ENCODE measurements at regions not wholly inside any gene's neighbourhood (a gene's known extent, or its start where the extent isn't known, plus 50 kb on each side); places are given as distances from the start of the nearest gene placed in this dataset.
A peak's percentile ranks its signal among the peaks of the same experiment; 100 is the strongest.
"Not testable (repeated sequence)": the region's sequence is repeated elsewhere in the genome, so short reads cannot be mapped to it uniquely, and the experiment has no call there.

GRCh38 chr11:50333861-50334260, 301.2 kb downstream of the OR4C45 start:
- 66 to 76% (median 74%) methylated on average over 4 of the region's 4 CpGs for WGBS, 3 donors
- Histone ChIP-seq H3K27me3 (ENCODE audit: insufficient read depth in 3 of 3, low read length in 2 of 3) (no peaks in the 10 kb centered on the region), H3K4me3 (no peak overlapping the region), H3K36me3 (ENCODE audit: insufficient read depth in 1 of 2, low read depth in 1 of 2) (no peaks in the 10 kb centered on the region), H3K9me3 (no peaks in the 10 kb centered on the region), H3K4me1 (no peaks in the 10 kb centered on the region), H3K27ac (no peak overlapping the region)
- DNase-seq (no peak), ATAC-seq (no peak)
- no peak for TF ChIP-seq CTCF (IDR thresholded peaks at IDR 0.05)
- intact Hi-C loops (cut with DNase I) = no loop called here

GRCh38 chr11:50337432-50337831, 304.8 kb downstream of the OR4C45 start:
- WGBS, 3 donors = 9 to 22% methylated on average over 1 of the region's 1 CpG; no CpG with 5 or more reads in 1 of the 3 donors
- DNase-seq; H3K27ac ChIP-seq; H3K9me3 ChIP-seq; H3K27me3 ChIP-seq (ENCODE audit: insufficient read depth in 3 of 3, low read length in 2 of 3); H3K36me3 ChIP-seq (ENCODE audit: insufficient read depth in 1 of 2, low read depth in 1 of 2); H3K4me3 ChIP-seq; intact Hi-C loops (cut with DNase I); H3K4me1 ChIP-seq: not testable (repeated sequence)
- ATAC-seq = peak in 1 of 4 donors; percentile 55

GRCh38 chr11:50348018-50348417, 315.3 kb downstream of the OR4C45 start:
- H3K27ac ChIP-seq; DNase-seq; H3K4me1 ChIP-seq; ATAC-seq; intact Hi-C loops (cut with DNase I); H3K4me3 ChIP-seq; H3K27me3 ChIP-seq (ENCODE audit: insufficient read depth in 3 of 3, low read length in 2 of 3); H3K36me3 ChIP-seq (ENCODE audit: insufficient read depth in 1 of 2, low read depth in 1 of 2); H3K9me3 ChIP-seq: not testable (repeated sequence)
- no CpG with 5 or more reads among the region's 3 CpGs for WGBS, 3 donors

- intact Hi-C loops (cut with DNase I) = no loop called here
- ATAC-seq (no peak), DNase-seq (no peak)
- H3K4me3 ChIP-seq = no peak overlapping the region
- no peaks in the 10 kb centered on the region for H3K27me3 ChIP-seq (ENCODE audit: insufficient read depth in 3 of 3, low read length in 2 of 3)
- peaks cover 44% of the 10 kb centered on the region for H3K9me3 ChIP-seq
- no peak for TF ChIP-seq CTCF (IDR thresholded peaks at IDR 0.05)
- no peaks in the 10 kb centered on the region for H3K4me1 ChIP-seq
- 70 to 83% (median 72%) methylated on average over 1 of the region's 1 CpG for WGBS, 3 donors
- no peaks in the 10 kb centered on the region for H3K36me3 ChIP-seq (ENCODE audit: insufficient read depth in 1 of 2, low read depth in 1 of 2)
- H3K27ac ChIP-seq = no peak overlapping the region
Measured at GRCh38 chr11:50379484-50379883, 346.8 kb downstream of the OR4C45 start.

- Histone ChIP-seq H3K9me3 (peaks cover 34% of the 10 kb centered on the region), H3K36me3 (ENCODE audit: insufficient read depth in 1 of 2, low read depth in 1 of 2) (no peaks in the 10 kb centered on the region), H3K4me1 (no peaks in the 10 kb centered on the region), H3K27ac (no peak overlapping the region), H3K4me3 (no peak overlapping the region), H3K27me3 (ENCODE audit: insufficient read depth in 3 of 3, low read length in 2 of 3) (no peaks in the 10 kb centered on the region)
- DNase-seq = no peak
- TF ChIP-seq CTCF (IDR thresholded peaks at IDR 0.05) = no peak
- ATAC-seq = no peak
- 71 to 86% (median 86%) methylated on average over 2 of the region's 2 CpGs for WGBS, 3 donors
- intact Hi-C loops (cut with DNase I) = no loop called here
Measured at GRCh38 chr11:50394017-50394416, 361.3 kb downstream of the OR4C45 start.

GRCh38 chr11:50412832-50413231, 380.2 kb downstream of the OR4C45 start:
- Histone ChIP-seq H3K36me3 (ENCODE audit: insufficient read depth in 1 of 2, low read depth in 1 of 2) (no peaks in the 10 kb centered on the region), H3K27me3 (ENCODE audit: insufficient read depth in 3 of 3, low read length in 2 of 3) (no peaks in the 10 kb centered on the region), H3K9me3 (peaks cover 4% of the 10 kb centered on the region), H3K4me3 (no peak overlapping the region), H3K4me1 (no peaks in the 10 kb centered on the region), H3K27ac (no peak overlapping the region)
- ATAC-seq = no peak
- intact Hi-C loops (cut with DNase I) = no loop called here
- WGBS, 3 donors = 70 to 77% (median 77%) methylated on average over 6 of the region's 6 CpGs
- no peak for TF ChIP-seq CTCF (IDR thresholded peaks at IDR 0.05)
- DNase-seq = peak in 1 of 2 donors; percentile 22

Measured in psoas muscle (tissue), 7 donors.